Pancreas (tissue), 10 donors: ENCODE measurements at regions not wholly inside any gene's neighbourhood (a gene's known extent, or its start where the extent isn't known, plus 50 kb on each side); places are given as distances from the start of the nearest gene placed in this dataset.
A peak's percentile ranks its signal among the peaks of the same experiment; 100 is the strongest.

Experiments used
- ATAC-seq, 4 donors: fragments of 200-7000 bp; cut with Tn5 transposase; one replicate each; pipeline versions ENCODE4 v1.8.0 to v1.9.1; 2020; ENCODE audit warnings: mild to moderate bottlenecking in 4 of 4, moderate library complexity in 4 of 4
- DNase-seq, 6 donors: peaks; one replicate each; pipeline ENCODE4 v3.0.0-alpha.2; 2020
- FAIRE-seq: peaks from 2 replicates; lab custom pipeline; 2012; peaks lifted over from hg19 to GRCh38; lab: Jason Lieb, UNC
- H3K27ac ChIP-seq, 4 donors: fragments of 200-600 bp; sonication (generic); 1 replicate in 3 of 4; 2 replicates in 1 of 4; pipeline versions ENCODE4 v1.5.0 to v1.8.0; 2020
- H3K27me3 ChIP-seq, 4 donors: fragments of 200-600 bp; one replicate each; pipeline ENCODE4 v1.8.0; 2021
- H3K36me3 ChIP-seq, 3 donors: fragments of 200-600 bp; sonication (generic) in 1 of 3; one replicate each; pipeline versions ENCODE4 v1.5.0 to v1.8.0; 2020 to 2021
- H3K4me1 ChIP-seq, 3 donors: fragments of 200-600 bp; one replicate each; pipeline ENCODE4 v1.8.0; 2021
- H3K4me3 ChIP-seq, 4 donors: fragments of 200-600 bp; sonication (generic) in 2 of 4; one replicate each; pipeline versions ENCODE4 v1.5.0 to v1.8.0; 2020 to 2021
- H3K9me3 ChIP-seq, 4 donors: fragments of 200-600 bp; one replicate each; pipeline ENCODE4 v1.8.0; 2021
- WGBS, 2 donors: extraction: QIAGEN DNeasy Blood & Tissue Kit; methylation state at CpG; one replicate each; pipeline ENCODE4 v1.1.7; 2013; 5-methylcytosine and 5-hydroxymethylcytosine counted together
- intact Hi-C, 3 donors: fragments of 100-400 bp; cut with DNase I; formaldehyde crosslinking; loops; one replicate each; pipeline versions ENCODE4 v1.11.1 to v1.14.2; 2022
- TF ChIP-seq, protein P1 (sequence below), 4 donors: fragments of 200-600 bp; sonication (generic) in 3 of 4; IDR thresholded peaks; one replicate each; pipeline versions ENCODE4 v1.5.0 to v1.8.0; 2021; ENCODE audit warnings: antibody characterized with exemption in 4 of 4
- donor health status: healthy with polysubstance abuse.
- donor health status: DM: no; HTN: no; CAD: no; lungs with moderate emphysema.
- donor health status: DM: no; HTN: no; CAD: no.
- donor health status: control.
- donor health status: control.
- donor health status: Bipolar disorder and iron deficiency.
- donor health status: DM: yes; HTN: yes; CAD: no.
- donor health status: DM: no; HTN: no; CAD: no.
- donor health status: DM: no; HTN: no; CAD: no.
- donor health status: DM: yes; HTN: yes; CAD: no.

DNA sequence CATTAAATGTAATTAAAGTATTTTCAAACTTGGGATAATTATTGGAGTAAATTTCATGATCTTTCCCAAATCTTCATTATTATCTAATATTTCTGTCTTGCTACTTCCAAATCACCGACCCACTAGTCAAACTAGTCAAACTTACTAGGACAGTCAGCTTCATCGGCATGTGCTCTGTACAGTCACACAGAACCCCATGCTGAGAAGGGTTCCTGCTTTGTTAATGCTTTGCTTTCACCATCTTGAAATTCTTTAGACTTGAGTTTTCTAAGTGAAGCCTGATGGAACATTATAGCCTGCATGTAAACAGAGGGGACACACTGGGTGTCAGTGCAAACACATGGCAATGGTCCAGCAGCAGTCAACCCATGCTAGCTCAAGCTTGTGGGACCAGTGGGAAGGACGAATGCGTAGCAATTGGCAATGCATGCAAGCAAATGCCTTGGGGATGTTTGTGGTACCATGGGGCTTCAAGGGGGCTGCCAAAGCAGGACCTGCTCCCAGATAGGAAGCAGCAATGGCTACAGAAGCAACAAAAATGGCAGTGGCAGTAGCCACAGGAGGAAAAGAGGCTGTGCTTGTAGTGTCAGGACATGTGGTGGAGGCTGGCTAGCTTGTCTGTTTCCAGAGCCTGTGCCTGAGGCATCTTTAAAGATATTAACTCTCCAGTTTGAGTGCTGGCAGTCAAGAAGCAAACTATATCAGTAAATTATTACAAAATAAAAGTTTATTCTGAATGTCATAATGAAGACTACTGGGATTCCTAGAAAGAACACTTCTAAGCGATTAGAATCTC, 441.1 kb upstream of the SEMA3D start:
- Histone ChIP-seq H3K36me3 (no peaks in the 10 kb centered on the region), H3K9me3 (no peaks in the 10 kb centered on the region), H3K27ac (no peak overlapping the region), H3K27me3 (peaks cover 0 to 6% (median 0%) of the 10 kb centered on the region in 4 donors), H3K4me3 (no peak overlapping the region), H3K4me1 (no peaks in the 10 kb centered on the region)
- TF ChIP-seq, protein P1, sequence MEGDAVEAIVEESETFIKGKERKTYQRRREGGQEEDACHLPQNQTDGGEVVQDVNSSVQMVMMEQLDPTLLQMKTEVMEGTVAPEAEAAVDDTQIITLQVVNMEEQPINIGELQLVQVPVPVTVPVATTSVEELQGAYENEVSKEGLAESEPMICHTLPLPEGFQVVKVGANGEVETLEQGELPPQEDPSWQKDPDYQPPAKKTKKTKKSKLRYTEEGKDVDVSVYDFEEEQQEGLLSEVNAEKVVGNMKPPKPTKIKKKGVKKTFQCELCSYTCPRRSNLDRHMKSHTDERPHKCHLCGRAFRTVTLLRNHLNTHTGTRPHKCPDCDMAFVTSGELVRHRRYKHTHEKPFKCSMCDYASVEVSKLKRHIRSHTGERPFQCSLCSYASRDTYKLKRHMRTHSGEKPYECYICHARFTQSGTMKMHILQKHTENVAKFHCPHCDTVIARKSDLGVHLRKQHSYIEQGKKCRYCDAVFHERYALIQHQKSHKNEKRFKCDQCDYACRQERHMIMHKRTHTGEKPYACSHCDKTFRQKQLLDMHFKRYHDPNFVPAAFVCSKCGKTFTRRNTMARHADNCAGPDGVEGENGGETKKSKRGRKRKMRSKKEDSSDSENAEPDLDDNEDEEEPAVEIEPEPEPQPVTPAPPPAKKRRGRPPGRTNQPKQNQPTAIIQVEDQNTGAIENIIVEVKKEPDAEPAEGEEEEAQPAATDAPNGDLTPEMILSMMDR (IDR thresholded peaks at IDR 0.05), result no peak
- 75 to 76% methylated on average over 5 of the region's 5 CpGs for WGBS, 2 donors
- peak in 1 of 6 donors; percentile 17 for DNase-seq
- no peak for ATAC-seq
- FAIRE-seq, result no peak
- intact Hi-C loops, result no loop called here

DNA sequence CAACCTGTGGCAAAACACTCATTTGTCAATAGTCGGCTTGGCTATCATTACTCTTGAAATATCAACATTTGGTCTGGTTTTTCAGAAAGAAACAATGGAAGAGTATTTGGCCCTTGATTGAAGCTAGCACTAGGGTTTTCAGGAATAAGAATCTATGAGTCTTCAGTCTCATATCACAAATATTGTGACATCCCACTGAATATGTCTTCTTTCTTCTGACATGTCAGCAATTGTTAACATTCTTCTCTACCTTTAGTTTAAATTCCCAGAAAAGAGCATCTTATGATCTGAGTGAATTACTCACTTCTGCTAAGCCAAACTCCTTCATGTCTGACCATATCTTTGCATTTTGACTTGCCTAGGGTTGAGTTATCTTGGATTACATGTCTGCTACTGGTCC, 435.2 kb upstream of the SEMA3D start:
- Histone ChIP-seq H3K27ac (no peak overlapping the region), H3K36me3 (no peaks in the 10 kb centered on the region), H3K4me3 (no peak overlapping the region), H3K9me3 (no peaks in the 10 kb centered on the region), H3K27me3 (peaks cover 0 to 5% (median 0%) of the 10 kb centered on the region in 4 donors), H3K4me1 (no peaks in the 10 kb centered on the region)
- FAIRE-seq (no peak), ATAC-seq (no peak), DNase-seq (no peak)
- intact Hi-C loops, result no loop called here
- TF ChIP-seq, protein P1 (IDR thresholded peaks at IDR 0.05), result no peak
- 31 to 43% methylated on average over 1 of the region's 1 CpG for WGBS, 2 donors

DNA sequence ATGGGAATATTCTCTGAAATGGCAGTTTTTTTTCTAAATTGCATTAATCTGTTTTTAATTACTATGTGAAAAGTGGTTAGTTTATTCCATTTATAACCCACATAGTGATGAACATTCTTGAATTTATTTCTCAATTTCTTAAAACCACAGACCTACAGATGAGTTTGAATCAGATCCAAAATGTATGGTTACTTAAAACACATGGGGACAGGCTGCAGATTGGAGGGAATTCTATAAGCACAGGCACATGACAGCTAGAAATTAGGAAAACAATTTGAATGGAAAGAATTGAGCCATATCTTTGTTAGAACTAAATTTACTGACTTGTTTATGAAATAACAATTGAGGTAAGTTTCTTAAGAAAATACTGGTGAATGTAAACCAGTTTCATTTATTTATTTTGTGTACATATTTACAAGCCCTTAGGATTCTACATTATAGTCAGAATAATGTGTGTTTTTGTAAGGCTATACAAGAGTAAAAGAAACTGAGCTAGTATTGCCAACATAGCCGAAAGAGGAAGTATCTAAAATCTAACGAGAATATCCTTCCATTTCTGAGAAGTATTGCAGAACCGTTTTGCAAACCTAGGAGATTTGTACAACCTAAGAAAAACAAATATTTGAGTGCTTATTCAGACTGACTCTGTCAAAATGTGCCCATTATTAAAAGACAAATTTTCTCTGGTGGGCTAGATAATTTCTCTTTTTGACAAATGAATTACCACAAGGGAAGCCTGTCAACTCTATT, 434.3 kb upstream of the SEMA3D start:
- Histone ChIP-seq H3K27ac (no peak overlapping the region), H3K4me3 (no peak overlapping the region)

DNA sequence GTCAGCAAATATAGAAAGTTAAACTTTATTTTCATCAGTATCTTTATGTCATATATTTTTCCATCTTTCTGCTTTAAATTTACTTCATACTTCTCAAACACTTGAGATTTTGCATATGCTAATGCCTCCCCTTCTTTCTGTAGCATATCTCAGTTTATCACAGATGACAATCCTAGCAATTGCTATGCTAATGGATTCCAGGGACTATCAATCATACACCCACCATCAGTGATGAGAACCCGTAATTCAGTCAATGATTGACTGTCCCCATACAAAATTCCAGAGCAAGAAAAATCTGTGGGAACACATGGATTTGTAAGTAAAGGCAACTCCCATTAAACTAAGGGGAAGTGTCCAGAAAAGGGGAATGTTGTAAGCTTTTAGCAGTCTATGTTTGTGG, 432.4 kb upstream of the SEMA3D start:
- no peak overlapping the region for H3K4me3 ChIP-seq
- FAIRE-seq, result no peak
- no peaks in the 10 kb centered on the region for H3K9me3 ChIP-seq
- 34 to 38% methylated on average over 1 of the region's 1 CpG for WGBS, 2 donors
- intact Hi-C loops, result no loop called here
- H3K27me3 ChIP-seq, result peaks cover 0 to 5% (median 0%) of the 10 kb centered on the region in 4 donors
- no peaks in the 10 kb centered on the region for H3K36me3 ChIP-seq
- H3K4me1 ChIP-seq, result no peaks in the 10 kb centered on the region
- no peak overlapping the region for H3K27ac ChIP-seq
- TF ChIP-seq, protein P1 (IDR thresholded peaks at IDR 0.05), result no peak
- ATAC-seq, result no peak
- no peak for DNase-seq

More for the DNA sequence above, 434.3 kb upstream of the SEMA3D start:
- intact Hi-C loops, result no loop called here
- TF ChIP-seq, protein P1 (IDR thresholded peaks at IDR 0.05), result no peak
- Histone ChIP-seq H3K27me3 (peaks cover 0 to 5% (median 0%) of the 10 kb centered on the region in 4 donors), H3K9me3 (no peaks in the 10 kb centered on the region), H3K4me1 (no peaks in the 10 kb centered on the region), H3K36me3 (no peaks in the 10 kb centered on the region)
- FAIRE-seq, result no peak
- 15 to 17% methylated on average over 3 of the region's 3 CpGs for WGBS, 2 donors
- ATAC-seq, result peak in 1 of 4 donors; percentile 47
- no peak for DNase-seq
